K562 (cell line): ENCODE measurements at regions not wholly inside any gene's neighbourhood (a gene's known extent, or its start where the extent isn't known, plus 50 kb on each side); places are given as distances from the start of the nearest gene placed in this dataset.

ENCODE experiments used
- BACH1 ChIP-seq: fragments of 200-800 bp; sonication (Bioruptor generic); IDR thresholded peaks from 2 replicates; pipeline ENCODE4 v1.6.1; 2016; ENCODE audit warnings: missing genetic modification characterization, missing compliant biosample characterization
- DMBX1 ChIP-seq: fragments of 250-450 bp; sonication (Bioruptor Pico); IDR thresholded peaks from 2 replicates; pipeline ENCODE4 v1.8.0; 2022; ENCODE audit warnings: inconsistent platforms, mild to moderate bottlenecking, moderate library complexity, borderline replicate concordance
- ESRRB ChIP-seq: fragments of 250-450 bp; sonication (Bioruptor Pico); IDR thresholded peaks from 2 replicates; pipeline ENCODE4 v1.5.0; 2020; ENCODE audit warnings: mild to moderate bottlenecking, moderate library complexity, borderline replicate concordance
- FIP1L1 ChIP-seq: fragments of 200-400 bp; formaldehyde crosslinking; IDR thresholded peaks from 2 replicates; pipeline ENCODE4 v1.6.1; 2018; ENCODE audit warnings: mild to moderate bottlenecking, low read depth, low read length; ENCODE audit not compliant: poor library complexity, severe bottlenecking
- GTF2F1 ChIP-seq: IDR thresholded peaks from 2 replicates; pipeline ENCODE4 v1.6.1; 2011; ENCODE audit warnings: low read depth, low read length, improper control_type of control experiment
- HDAC6 ChIP-seq: IDR thresholded peaks from 2 replicates; pipeline ENCODE4 v1.6.1; 2012; ENCODE audit warnings: low read depth, mild to moderate bottlenecking, control low read depth, inconsistent platforms, low read length, moderate library complexity
- MAFK ChIP-seq: IDR thresholded peaks from 2 replicates; pipeline ENCODE4 v1.6.1; 2011; ENCODE audit warnings: low read length, improper control_type of control experiment
- RBFOX2 ChIP-seq: fragments of 200-400 bp; formaldehyde crosslinking; IDR thresholded peaks from 2 replicates; pipeline ENCODE4 v1.6.1; 2017; ENCODE audit warnings: low read depth, mild to moderate bottlenecking, low read length, moderate library complexity
- RBM39 ChIP-seq: fragments of 200-400 bp; formaldehyde crosslinking; optimal IDR thresholded peaks from 2 replicates; pipeline ENCODE3; 2018; ENCODE audit warnings: low read depth, low read length
- RHOXF2B ChIP-seq: fragments of 250-450 bp; sonication (Bioruptor Pico); conservative IDR thresholded peaks from 2 replicates; pipeline ENCODE4 v1.5.1; 2021
- RNF2 ChIP-seq: sonication (generic); IDR thresholded peaks from 2 replicates; pipeline ENCODE4 v1.6.1; 2016
- SUPT5H ChIP-seq: fragments of 450-650 bp; IDR thresholded peaks from 2 replicates; pipeline ENCODE4 v1.6.1; 2016
- TAF7 ChIP-seq: fragments of 450-650 bp; IDR thresholded peaks from 2 replicates; pipeline ENCODE4 v1.6.1; 2016; ENCODE audit warnings: missing genetic modification characterization, missing compliant biosample characterization
- TBP ChIP-seq: optimal IDR thresholded peaks from 2 replicates; pipeline ENCODE3; 2011; ENCODE audit warnings: low read depth, low read length, improper control_type of control experiment
- XRCC4 ChIP-seq: IDR thresholded peaks from one replicate; pipeline ENCODE4 v1.6.1; 2011; ENCODE audit not compliant: insufficient read depth, insufficient read length; ENCODE audit errors: extremely low read depth
- ZFX ChIP-seq: sonication (generic); formaldehyde crosslinking; IDR thresholded peaks from 2 replicates; pipeline ENCODE4 v1.8.0; 2022; ENCODE audit warnings: mild to moderate bottlenecking, missing genetic modification reagents, moderate library complexity
- ZNF140 ChIP-seq: fragments of 250-450 bp; sonication (Bioruptor Pico); IDR thresholded peaks from 2 replicates; pipeline ENCODE4 v1.8.0; 2021; ENCODE audit warnings: moderate library complexity, mild to moderate bottlenecking, inconsistent platforms
- ZNF384 ChIP-seq: IDR thresholded peaks from 2 replicates; pipeline ENCODE4 v1.6.1; 2012; ENCODE audit warnings: low read depth, low read length, improper control_type of control experiment
- ZNF584 ChIP-seq: fragments of 200-800 bp; sonication (Bioruptor generic); IDR thresholded peaks from 2 replicates; pipeline ENCODE4 v1.6.1; 2016; ENCODE audit warnings: low read depth, mild to moderate bottlenecking, missing genetic modification characterization, missing compliant biosample characterization
- ZNF717 ChIP-seq: fragments of 250-450 bp; sonication (Bioruptor Pico); IDR thresholded peaks from 2 replicates; pipeline ENCODE4 v1.5.0; 2021
- TF ChIP-seq, protein P1 (sequence below): fragments of 250-450 bp; sonication (Bioruptor Pico); IDR thresholded peaks from 2 replicates; pipeline ENCODE4 v1.4.0; 2020; ENCODE audit warnings: mild to moderate bottlenecking, moderate library complexity
- TF ChIP-seq, protein P2 (sequence below): IDR thresholded peaks from 2 replicates; pipeline ENCODE4 v1.6.1; 2011; ENCODE audit not compliant: insufficient read length; ENCODE audit errors: extremely low read depth
- TF ChIP-seq, protein P3 (sequence below), 3 experiments: fragments of 200-800 bp in 1 of 3; fragments of 250-450 bp in 1 of 3; fragments of 450-650 bp in 1 of 3; sonication (Bioruptor Pico) in 1 of 3; sonication (Bioruptor generic) in 1 of 3; formaldehyde crosslinking in 1 of 3; IDR thresholded peaks; 2 replicates each; pipeline versions ENCODE4 v1.6.1 to v1.8.0; 2016 to 2022; ENCODE audit warnings: mild to moderate bottlenecking in 2 of 3, missing genetic modification characterization in 2 of 3, missing compliant biosample characterization in 1 of 3, moderate library complexity in 1 of 3

DNA sequence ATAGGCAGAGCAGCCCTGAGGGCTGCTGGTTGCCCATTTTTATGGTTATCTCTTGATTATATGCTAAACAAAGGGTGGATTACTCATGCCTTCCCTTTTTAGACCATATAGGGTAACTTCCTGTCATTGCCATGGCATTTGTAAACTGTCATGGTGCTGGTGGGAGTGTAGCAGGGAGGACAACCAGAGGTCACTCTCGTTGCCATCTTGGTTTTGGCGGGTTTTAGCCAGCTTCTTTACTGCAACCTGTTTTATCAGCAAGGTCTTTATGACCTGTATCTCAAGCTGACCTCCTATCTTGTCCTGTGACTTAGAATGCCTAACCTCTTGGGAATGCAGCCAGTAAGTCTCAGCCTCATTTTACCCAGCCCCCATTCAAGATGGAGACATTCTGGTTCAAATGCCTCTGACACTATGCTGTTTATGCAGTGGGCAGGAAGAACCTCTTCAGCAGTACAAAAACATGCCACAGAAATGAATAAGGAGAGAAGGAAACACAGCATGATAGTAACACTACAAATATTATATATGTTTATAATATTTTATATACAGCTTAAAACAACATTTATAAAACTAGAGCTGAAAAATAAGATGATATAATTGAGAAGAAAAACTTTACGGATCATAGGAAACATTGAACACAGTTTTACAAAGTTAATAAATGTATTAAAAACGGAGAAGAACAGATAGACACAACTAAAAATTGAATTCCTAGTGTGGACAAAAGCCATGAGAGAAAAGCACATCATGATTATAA, 58.9 kb upstream of the SAMD5 start (continued):
- TF ChIP-seq TBP (no peak), HDAC6 (no peak), FIP1L1 (no peak), SUPT5H (no peak), MAFK (no peak), ZNF140 (CRISPR knock-in tag) (peak; percentile 71; the same call in 1 of the 2 replicates), GTF2F1 (no peak), ZFX (CRISPR knock-in tag) (no peak), XRCC4 (no peak), ZNF384 (no peak), RNF2 (0 out of 2 replicates have a peak, but pooled peaks have one; percentile 20), RBM39 (no peak), DMBX1 (CRISPR knock-in tag) (peak; percentile 98), RHOXF2B (CRISPR knock-in tag) (peak; percentile 78; the same call in 1 of the 2 replicates), ZNF584 (peak; percentile 99), TAF7 (tag) (peak; percentile 87), RBFOX2 (no peak), ESRRB (CRISPR knock-in tag) (0 out of 2 replicates have a peak, but pooled peaks have one; percentile 49), BACH1 (tag) (peak; percentile 95), ZNF717 (no peak)
- TF ChIP-seq, protein P1, sequence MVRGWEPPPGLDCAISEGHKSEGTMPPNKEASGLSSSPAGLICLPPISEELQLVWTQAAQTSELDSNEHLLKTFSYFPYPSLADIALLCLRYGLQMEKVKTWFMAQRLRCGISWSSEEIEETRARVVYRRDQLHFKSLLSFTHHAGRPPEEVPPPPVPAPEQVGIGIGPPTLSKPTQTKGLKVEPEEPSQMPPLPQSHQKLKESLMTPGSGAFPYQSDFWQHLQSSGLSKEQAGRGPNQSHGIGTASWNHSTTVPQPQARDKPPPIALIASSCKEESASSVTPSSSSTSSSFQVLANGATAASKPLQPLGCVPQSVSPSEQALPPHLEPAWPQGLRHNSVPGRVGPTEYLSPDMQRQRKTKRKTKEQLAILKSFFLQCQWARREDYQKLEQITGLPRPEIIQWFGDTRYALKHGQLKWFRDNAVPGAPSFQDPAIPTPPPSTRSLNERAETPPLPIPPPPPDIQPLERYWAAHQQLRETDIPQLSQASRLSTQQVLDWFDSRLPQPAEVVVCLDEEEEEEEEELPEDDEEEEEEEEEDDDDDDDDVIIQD (CRISPR knock-in tag): 0 out of 2 replicates have a peak, but pooled peaks have one; percentile 74
- TF ChIP-seq, protein P2, sequence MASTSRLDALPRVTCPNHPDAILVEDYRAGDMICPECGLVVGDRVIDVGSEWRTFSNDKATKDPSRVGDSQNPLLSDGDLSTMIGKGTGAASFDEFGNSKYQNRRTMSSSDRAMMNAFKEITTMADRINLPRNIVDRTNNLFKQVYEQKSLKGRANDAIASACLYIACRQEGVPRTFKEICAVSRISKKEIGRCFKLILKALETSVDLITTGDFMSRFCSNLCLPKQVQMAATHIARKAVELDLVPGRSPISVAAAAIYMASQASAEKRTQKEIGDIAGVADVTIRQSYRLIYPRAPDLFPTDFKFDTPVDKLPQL: no peak
- TF ChIP-seq, protein P3, sequence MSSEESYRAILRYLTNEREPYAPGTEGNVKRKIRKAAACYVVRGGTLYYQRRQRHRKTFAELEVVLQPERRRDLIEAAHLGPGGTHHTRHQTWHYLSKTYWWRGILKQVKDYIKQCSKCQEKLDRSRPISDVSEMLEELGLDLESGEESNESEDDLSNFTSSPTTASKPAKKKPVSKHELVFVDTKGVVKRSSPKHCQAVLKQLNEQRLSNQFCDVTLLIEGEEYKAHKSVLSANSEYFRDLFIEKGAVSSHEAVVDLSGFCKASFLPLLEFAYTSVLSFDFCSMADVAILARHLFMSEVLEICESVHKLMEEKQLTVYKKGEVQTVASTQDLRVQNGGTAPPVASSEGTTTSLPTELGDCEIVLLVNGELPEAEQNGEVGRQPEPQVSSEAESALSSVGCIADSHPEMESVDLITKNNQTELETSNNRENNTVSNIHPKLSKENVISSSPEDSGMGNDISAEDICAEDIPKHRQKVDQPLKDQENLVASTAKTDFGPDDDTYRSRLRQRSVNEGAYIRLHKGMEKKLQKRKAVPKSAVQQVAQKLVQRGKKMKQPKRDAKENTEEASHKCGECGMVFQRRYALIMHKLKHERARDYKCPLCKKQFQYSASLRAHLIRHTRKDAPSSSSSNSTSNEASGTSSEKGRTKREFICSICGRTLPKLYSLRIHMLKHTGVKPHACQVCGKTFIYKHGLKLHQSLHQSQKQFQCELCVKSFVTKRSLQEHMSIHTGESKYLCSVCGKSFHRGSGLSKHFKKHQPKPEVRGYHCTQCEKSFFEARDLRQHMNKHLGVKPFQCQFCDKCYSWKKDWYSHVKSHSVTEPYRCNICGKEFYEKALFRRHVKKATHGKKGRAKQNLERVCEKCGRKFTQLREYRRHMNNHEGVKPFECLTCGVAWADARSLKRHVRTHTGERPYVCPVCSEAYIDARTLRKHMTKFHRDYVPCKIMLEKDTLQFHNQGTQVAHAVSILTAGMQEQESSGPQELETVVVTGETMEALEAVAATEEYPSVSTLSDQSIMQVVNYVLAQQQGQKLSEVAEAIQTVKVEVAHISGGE (CRISPR knock-in tag; IDR thresholded peaks at IDR 0.05): peak in 2 of 3 experiments; percentile 14 to 92; a peak in 2 of 6 replicates
